Fibroblast of peridontal ligament (primary cell): ENCODE measurements at regions not wholly inside any gene's neighbourhood (a gene's known extent, or its start where the extent isn't known, plus 50 kb on each side); places are given as distances from the start of the nearest gene placed in this dataset.
A peak's percentile ranks its signal among the peaks of the same experiment; 100 is the strongest.

Source experiments
- DNase-seq: peaks from one replicate; pipeline ENCODE4 v3.0.0-alpha.2; 2010; ENCODE audit errors: extremely low read depth

- no peak for DNase-seq
Measured at GRCh38 chr13:63026285-63026797, 1610.7 kb upstream of the PCDH20 start.

- no peak for DNase-seq
Measured at GRCh38 chr13:63025741-63026140, 1610.1 kb upstream of the PCDH20 start.

GRCh38 chr13:63024458-63024857 is 1608.8 kb upstream of the PCDH20 start:
- no peak for DNase-seq

- DNase-seq, result no peak
Measured at GRCh38 chr13:63011996-63012395, 1596.3 kb upstream of the PCDH20 start.

GRCh38 chr13:63010072-63010658 is 1594.5 kb upstream of the PCDH20 start:
- no peak for DNase-seq

GRCh38 chr13:63005625-63006024 is 1590.0 kb upstream of the PCDH20 start:
- no peak for DNase-seq

GRCh38 chr13:62997696-62998095 is 1582.0 kb upstream of the PCDH20 start:
- no peak for DNase-seq

GRCh38 chr13:62997038-62997599 is 1581.5 kb upstream of the PCDH20 start:
- DNase-seq, result no peak

- DNase-seq, result no peak
Measured at GRCh38 chr13:62973804-62974203, 1558.2 kb upstream of the PCDH20 start.

- no peak for DNase-seq
Measured at GRCh38 chr13:62964522-62964921, 1548.9 kb upstream of the PCDH20 start.

GRCh38 chr13:62960723-62961122 is 1545.1 kb upstream of the PCDH20 start:
- no peak for DNase-seq

GRCh38 chr13:62933809-62934208 is 1518.2 kb upstream of the PCDH20 start:
- no peak for DNase-seq

GRCh38 chr13:62932256-62932883 is 1516.7 kb upstream of the PCDH20 start:
- DNase-seq, result peak; percentile 3

- peak; percentile 1 for DNase-seq
Measured at GRCh38 chr13:62931853-62932252, 1516.2 kb upstream of the PCDH20 start.

- no peak for DNase-seq
Measured at GRCh38 chr13:62924395-62924794, 1508.7 kb upstream of the PCDH20 start.

GRCh38 chr13:62920159-62920558 is 1504.5 kb upstream of the PCDH20 start:
- DNase-seq, result peak; percentile 2

- no peak for DNase-seq
Measured at GRCh38 chr13:62919491-62919890, 1503.8 kb upstream of the PCDH20 start.

- DNase-seq, result no peak
Measured at GRCh38 chr13:62910541-62911060, 1495.0 kb upstream of the PCDH20 start.

- DNase-seq, result no peak
Measured at GRCh38 chr13:62908321-62908720, 1492.7 kb upstream of the PCDH20 start.

GRCh38 chr13:62906896-62907295 is 1491.2 kb upstream of the PCDH20 start:
- DNase-seq, result no peak

GRCh38 chr13:62906469-62906868 is 1490.8 kb upstream of the PCDH20 start:
- DNase-seq, result no peak

GRCh38 chr13:62887046-62887445 is 1471.4 kb upstream of the PCDH20 start:
- DNase-seq, result no peak

GRCh38 chr13:62879071-62879470 is 1463.4 kb upstream of the PCDH20 start:
- DNase-seq, result peak; percentile 63
